SK-N-SH treated with all-trans-retinoic acid at 6 μM for 48 hours (cell line): ENCODE measurements at regions not wholly inside any gene's neighbourhood (a gene's known extent, or its start where the extent isn't known, plus 50 kb on each side); places are given as distances from the start of the nearest gene placed in this dataset.

Experiments
- ATAC-seq: fragments of 200-7000 bp; cut with Tn5 transposase; 3 replicates; pipeline ENCODE4 v1.9.1; 2020; ENCODE audit warnings: mild to moderate bottlenecking, moderate library complexity
- ARNTL ChIP-seq: fragments of 450-650 bp; formaldehyde crosslinking; IDR thresholded peaks from 2 replicates; pipeline ENCODE4 v1.5.0; 2020; ENCODE audit warnings: low read depth, mild to moderate bottlenecking, moderate library complexity, borderline replicate concordance
- CREB5 ChIP-seq: fragments of 250-450 bp; sonication (Bioruptor Pico); IDR thresholded peaks from 2 replicates; pipeline ENCODE4 v1.5.1; 2020; ENCODE audit warnings: low read depth, mild to moderate bottlenecking, moderate library complexity
- CSDC2 ChIP-seq: fragments of 250-450 bp; sonication (Bioruptor Pico); IDR thresholded peaks from 2 replicates; pipeline ENCODE4 v1.5.0; 2020; ENCODE audit warnings: mild to moderate bottlenecking, moderate library complexity
- CSRNP3 ChIP-seq: fragments of 250-450 bp; sonication (Bioruptor Pico); IDR thresholded peaks from 2 replicates; pipeline ENCODE4 v1.5.1; 2021; ENCODE audit warnings: mild to moderate bottlenecking, moderate library complexity
- ESRRG ChIP-seq: fragments of 250-450 bp; sonication (Bioruptor Pico); IDR thresholded peaks from 2 replicates; pipeline ENCODE4 v1.6.1; 2021; ENCODE audit warnings: mild to moderate bottlenecking
- GLIS3 ChIP-seq: fragments of 250-450 bp; sonication (Bioruptor Pico); IDR thresholded peaks from 2 replicates; pipeline ENCODE4 v1.5.0; 2020; ENCODE audit warnings: mild to moderate bottlenecking, moderate library complexity
- ISL1 ChIP-seq: fragments of 250-450 bp; sonication (Bioruptor Pico); IDR thresholded peaks from 2 replicates; pipeline ENCODE4 v2.1.2; 2022; ENCODE audit warnings: mild to moderate bottlenecking, moderate library complexity
- OSR1 ChIP-seq: fragments of 250-450 bp; sonication (Bioruptor Pico); IDR thresholded peaks from 2 replicates; pipeline ENCODE4 v1.8.0; 2022; ENCODE audit warnings: moderate library complexity, mild to moderate bottlenecking, inconsistent platforms
- PATZ1 ChIP-seq: fragments of 250-450 bp; sonication (Bioruptor Pico); IDR thresholded peaks from 2 replicates; pipeline ENCODE4 v1.8.0; 2020; ENCODE audit warnings: mild to moderate bottlenecking, moderate library complexity, borderline replicate concordance
- POU6F1 ChIP-seq: fragments of 250-450 bp; sonication (Bioruptor Pico); IDR thresholded peaks from 2 replicates; pipeline ENCODE4 v1.8.0; 2021; ENCODE audit warnings: low read depth, mild to moderate bottlenecking, moderate library complexity, borderline replicate concordance
- PPARA ChIP-seq: fragments of 250-450 bp; sonication (Bioruptor Pico); IDR thresholded peaks from 2 replicates; pipeline ENCODE4 v1.5.0; 2020; ENCODE audit warnings: mild to moderate bottlenecking, borderline replicate concordance
- RARB ChIP-seq: fragments of 250-450 bp; sonication (Bioruptor Pico); IDR thresholded peaks from 2 replicates; pipeline ENCODE4 v1.8.0; 2021; ENCODE audit warnings: mild to moderate bottlenecking, moderate library complexity
- SNAI2 ChIP-seq: fragments of 250-450 bp; sonication (Bioruptor Pico); IDR thresholded peaks from 2 replicates; pipeline ENCODE4 v1.5.0; 2020; ENCODE audit warnings: mild to moderate bottlenecking, moderate library complexity
- TCF4 ChIP-seq: fragments of 250-450 bp; sonication (Bioruptor Pico); IDR thresholded peaks from 2 replicates; pipeline ENCODE4 v1.8.0; 2021; ENCODE audit warnings: mild to moderate bottlenecking, moderate library complexity, borderline replicate concordance
- TOX ChIP-seq: fragments of 250-450 bp; sonication (Bioruptor Pico); IDR thresholded peaks from 2 replicates; pipeline ENCODE4 v1.8.0; 2021; ENCODE audit warnings: mild to moderate bottlenecking, moderate library complexity, borderline replicate concordance
- TSHZ2 ChIP-seq: fragments of 250-450 bp; sonication (Bioruptor Pico); IDR thresholded peaks from 2 replicates; pipeline ENCODE4 v1.5.0; 2020; ENCODE audit warnings: mild to moderate bottlenecking, moderate library complexity
- ZC3H10 ChIP-seq: fragments of 250-450 bp; sonication (Bioruptor Pico); IDR thresholded peaks from 2 replicates; pipeline ENCODE4 v1.5.1; 2021; ENCODE audit warnings: mild to moderate bottlenecking, moderate library complexity
- ZFP3 ChIP-seq: fragments of 250-450 bp; sonication (Bioruptor Pico); IDR thresholded peaks from 2 replicates; pipeline ENCODE4 v1.5.0; 2020; ENCODE audit warnings: mild to moderate bottlenecking, moderate library complexity
- ZFP30 ChIP-seq: fragments of 450-650 bp; formaldehyde crosslinking; IDR thresholded peaks from 2 replicates; pipeline ENCODE4 v1.5.0; 2022; ENCODE audit warnings: mild to moderate bottlenecking, moderate library complexity
- ZNF565 ChIP-seq: fragments of 450-650 bp; formaldehyde crosslinking; conservative IDR thresholded peaks from 2 replicates; pipeline ENCODE4 v1.5.0; 2020; ENCODE audit warnings: low read depth, mild to moderate bottlenecking, moderate library complexity
- ZNF70 ChIP-seq: fragments of 450-650 bp; formaldehyde crosslinking; IDR thresholded peaks from 2 replicates; pipeline ENCODE4 v1.5.0; 2020; ENCODE audit warnings: mild to moderate bottlenecking, moderate library complexity
- ZNF8 ChIP-seq: fragments of 450-650 bp; formaldehyde crosslinking; IDR thresholded peaks from 2 replicates; pipeline ENCODE4 v1.5.0; 2020; ENCODE audit warnings: mild to moderate bottlenecking, moderate library complexity

GRCh38 chr13:99736541-99736940 lies 235.0 kb downstream of the ZIC5 start (continued):
- no peak for TF ChIP-seq PATZ1
- no peak for TF ChIP-seq TCF4 (CRISPR knock-in tag)
- TF ChIP-seq PPARA = no peak
- TF ChIP-seq SNAI2 = no peak
- no peak for TF ChIP-seq ZC3H10
- TF ChIP-seq CSDC2 (CRISPR knock-in tag) = no peak

GRCh38 chr13:99734013-99734693 lies 232.9 kb downstream of the TM9SF2 start:
- ATAC-seq = no peak
- TF ChIP-seq TSHZ2 (no peak), ISL1 (CRISPR knock-in tag) (no peak), OSR1 (CRISPR knock-in tag) (no peak), ZNF70 (CRISPR knock-in tag) (no peak), TCF4 (CRISPR knock-in tag) (no peak)

GRCh38 chr13:99733346-99733745 lies 232.1 kb downstream of the TM9SF2 start:
- no peak for ATAC-seq
- TF ChIP-seq PPARA (no peak), OSR1 (CRISPR knock-in tag) (no peak)
- TF ChIP-seq, all 23 proteins: peak for 0

GRCh38 chr13:99731747-99732146 lies 230.5 kb downstream of the TM9SF2 start:
- TF ChIP-seq CREB5 (CRISPR knock-in tag) = no peak
- TF ChIP-seq GLIS3 (CRISPR knock-in tag) = no peak
- no peak for TF ChIP-seq SNAI2
- no peak for TF ChIP-seq OSR1 (CRISPR knock-in tag)
- TF ChIP-seq ARNTL (CRISPR knock-in tag) = no peak
- no peak for TF ChIP-seq ZNF70 (CRISPR knock-in tag)
- no peak for TF ChIP-seq TOX
- TF ChIP-seq ESRRG = no peak
- no peak for TF ChIP-seq ZNF8
- no peak for TF ChIP-seq ZC3H10
- ATAC-seq = no peak

- TF ChIP-seq TCF4 (CRISPR knock-in tag) (no peak), RARB (CRISPR knock-in tag) (no peak), ZFP3 (no peak), CSRNP3 (CRISPR knock-in tag) (no peak), CREB5 (CRISPR knock-in tag) (no peak), PATZ1 (no peak), ESRRG (no peak), ARNTL (CRISPR knock-in tag) (no peak), ZFP30 (CRISPR knock-in tag) (no peak), ZNF565 (CRISPR knock-in tag) (no peak), ISL1 (CRISPR knock-in tag) (no peak), POU6F1 (CRISPR knock-in tag) (no peak)
Measured at GRCh38 chr13:99730403-99730802, 229.1 kb downstream of the TM9SF2 start.

More at GRCh38 chr13:99730403-99730802, 229.1 kb downstream of the TM9SF2 start:
- ATAC-seq = no peak
